Uterus (tissue), 2 donors: ENCODE measurements at regions not wholly inside any gene's neighbourhood (a gene's known extent, or its start where the extent isn't known, plus 50 kb on each side); places are given as distances from the start of the nearest gene placed in this dataset.

ENCODE experiments used
- POLR2A ChIP-seq, 2 donors: fragments of 450-650 bp; IDR thresholded peaks; one replicate each; pipeline ENCODE4 v1.6.1; 2016; ENCODE audit warnings: antibody characterized with exemption in 2 of 2, mild to moderate bottlenecking in 1 of 2, moderate library complexity in 1 of 2
- TF ChIP-seq, protein P1 (sequence below), 4 experiments: fragments of 200-600 bp in 2 of 4; fragments of 450-650 bp in 2 of 4; sonication (generic) in 2 of 4; IDR thresholded peaks; one replicate each; pipeline ENCODE4 v1.5.1; 2016 to 2019; ENCODE audit warnings: antibody characterized with exemption in 4 of 4, mild to moderate bottlenecking in 2 of 4, moderate library complexity in 1 of 4

DNA sequence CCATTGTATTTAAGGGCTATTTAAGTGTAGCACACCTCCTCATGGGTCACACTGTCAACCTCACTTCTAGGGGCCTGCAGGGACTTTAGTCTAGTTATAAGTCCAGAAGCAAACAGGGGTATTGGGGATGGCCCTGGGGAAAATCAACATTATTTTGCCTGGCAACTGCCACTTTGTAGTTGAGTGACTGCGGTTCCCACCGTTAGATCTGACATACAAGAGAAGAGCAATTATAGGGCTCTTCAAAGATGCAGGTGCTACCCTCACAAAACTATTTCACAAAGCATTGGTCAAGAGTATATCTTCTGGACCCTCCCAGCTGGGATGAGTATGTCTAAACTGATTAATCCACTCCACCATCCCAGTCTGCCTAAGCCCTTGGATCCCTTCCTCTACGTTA, 133.0 kb upstream of the PCBD1 start:
- TF ChIP-seq, protein P1, sequence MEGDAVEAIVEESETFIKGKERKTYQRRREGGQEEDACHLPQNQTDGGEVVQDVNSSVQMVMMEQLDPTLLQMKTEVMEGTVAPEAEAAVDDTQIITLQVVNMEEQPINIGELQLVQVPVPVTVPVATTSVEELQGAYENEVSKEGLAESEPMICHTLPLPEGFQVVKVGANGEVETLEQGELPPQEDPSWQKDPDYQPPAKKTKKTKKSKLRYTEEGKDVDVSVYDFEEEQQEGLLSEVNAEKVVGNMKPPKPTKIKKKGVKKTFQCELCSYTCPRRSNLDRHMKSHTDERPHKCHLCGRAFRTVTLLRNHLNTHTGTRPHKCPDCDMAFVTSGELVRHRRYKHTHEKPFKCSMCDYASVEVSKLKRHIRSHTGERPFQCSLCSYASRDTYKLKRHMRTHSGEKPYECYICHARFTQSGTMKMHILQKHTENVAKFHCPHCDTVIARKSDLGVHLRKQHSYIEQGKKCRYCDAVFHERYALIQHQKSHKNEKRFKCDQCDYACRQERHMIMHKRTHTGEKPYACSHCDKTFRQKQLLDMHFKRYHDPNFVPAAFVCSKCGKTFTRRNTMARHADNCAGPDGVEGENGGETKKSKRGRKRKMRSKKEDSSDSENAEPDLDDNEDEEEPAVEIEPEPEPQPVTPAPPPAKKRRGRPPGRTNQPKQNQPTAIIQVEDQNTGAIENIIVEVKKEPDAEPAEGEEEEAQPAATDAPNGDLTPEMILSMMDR (IDR thresholded peaks at IDR 0.05), result no peak
- TF ChIP-seq POLR2A (IDR thresholded peaks at IDR 0.05), result no peak
